ENCODE measurements at regions not wholly inside any gene's neighbourhood (a gene's known extent, or its start where the extent isn't known, plus 50 kb on each side); places are given as distances from the start of the nearest gene placed in this dataset.

- Histone ChIP-seq H3K27ac (ENCODE audit: insufficient read depth in 1 of 2, low read depth in 1 of 2, low read length in 2 of 2, poor library complexity in 1 of 2, severe bottlenecking in 2 of 2) (no peak overlapping the region), H3K4me3 (ENCODE audit: control insufficient read depth in 1 of 7, extremely low read depth in 1 of 7, insufficient read depth in 4 of 7, low read depth in 2 of 7, low read length in 6 of 7) (no peak overlapping the region), H3K36me3 (ENCODE audit: control insufficient read depth in 4 of 4, insufficient read depth in 4 of 4, low read length in 3 of 4) (no peaks in the 10 kb centered on the region), H3K27me3 (replicated peaks in 2 of 5; ENCODE audit: control insufficient read depth in 4 of 5, insufficient read depth in 5 of 5, low read length in 4 of 5) (peaks cover 0 to 5% (median 0%) of the 10 kb centered on the region in 5 experiments), H3K4me1 (ENCODE audit: control extremely low read depth in 1 of 4, control insufficient read depth in 4 of 4, insufficient read depth in 4 of 4, low read length in 3 of 4) (no peaks in the 10 kb centered on the region), H3K9me3 (ENCODE audit: control extremely low read depth in 1 of 5, control insufficient read depth in 4 of 5, insufficient read depth in 2 of 5, low read depth in 1 of 5, low read length in 4 of 5) (no peaks in the 10 kb centered on the region)
- ChIA-PET POLR2A (no interaction called here), CTCF (no interaction called here)
- DNase-seq = no peak
- WGBS (ENCODE audit: insufficient coverage) = 100% methylated on average over 1 of the region's 1 CpG
These were observed 915.6 kb downstream of the KCNMA1 start for GRCh38 chr10:76721891-76722505.

- 100% methylated on average over 1 of the region's 4 CpGs for WGBS (ENCODE audit: insufficient coverage)
- Histone ChIP-seq H3K27ac (ENCODE audit: insufficient read depth in 1 of 2, low read depth in 1 of 2, low read length in 2 of 2, poor library complexity in 1 of 2, severe bottlenecking in 2 of 2) (no peak overlapping the region), H3K9me3 (ENCODE audit: control extremely low read depth in 1 of 5, control insufficient read depth in 4 of 5, insufficient read depth in 2 of 5, low read depth in 1 of 5, low read length in 4 of 5) (no peaks in the 10 kb centered on the region), H3K27me3 (replicated peaks in 2 of 5; ENCODE audit: control insufficient read depth in 4 of 5, insufficient read depth in 5 of 5, low read length in 4 of 5) (peaks cover 0 to 3% (median 0%) of the 10 kb centered on the region in 5 experiments), H3K36me3 (ENCODE audit: control insufficient read depth in 4 of 4, insufficient read depth in 4 of 4, low read length in 3 of 4) (no peaks in the 10 kb centered on the region), H3K4me1 (ENCODE audit: control extremely low read depth in 1 of 4, control insufficient read depth in 4 of 4, insufficient read depth in 4 of 4, low read length in 3 of 4) (no peaks in the 10 kb centered on the region), H3K4me3 (ENCODE audit: control insufficient read depth in 1 of 7, extremely low read depth in 1 of 7, insufficient read depth in 4 of 7, low read depth in 2 of 7, low read length in 6 of 7) (no peak overlapping the region)
- DNase-seq = no peak
- CTCF ChIA-PET = no interaction called here
- POLR2A ChIA-PET = no interaction called here
These were observed 918.6 kb downstream of the KCNMA1 start for GRCh38 chr10:76719006-76719405.

- Histone ChIP-seq H3K36me3 (ENCODE audit: control insufficient read depth in 4 of 4, insufficient read depth in 4 of 4, low read length in 3 of 4) (no peaks in the 10 kb centered on the region), H3K27ac (ENCODE audit: insufficient read depth in 1 of 2, low read depth in 1 of 2, low read length in 2 of 2, poor library complexity in 1 of 2, severe bottlenecking in 2 of 2) (no peak overlapping the region), H3K4me3 (ENCODE audit: control insufficient read depth in 1 of 7, extremely low read depth in 1 of 7, insufficient read depth in 4 of 7, low read depth in 2 of 7, low read length in 6 of 7) (no peak overlapping the region), H3K4me1 (ENCODE audit: control extremely low read depth in 1 of 4, control insufficient read depth in 4 of 4, insufficient read depth in 4 of 4, low read length in 3 of 4) (no peaks in the 10 kb centered on the region), H3K27me3 (replicated peaks in 2 of 5; ENCODE audit: control insufficient read depth in 4 of 5, insufficient read depth in 5 of 5, low read length in 4 of 5) (no peaks in the 10 kb centered on the region), H3K9me3 (ENCODE audit: control extremely low read depth in 1 of 5, control insufficient read depth in 4 of 5, insufficient read depth in 2 of 5, low read depth in 1 of 5, low read length in 4 of 5) (no peaks in the 10 kb centered on the region)
- no peak for DNase-seq
- ChIA-PET CTCF (no interaction called here), POLR2A (no interaction called here)
- no CpG with 5 or more reads among the region's 1 CpG for WGBS (ENCODE audit: insufficient coverage)
These were observed 920.5 kb downstream of the KCNMA1 start for GRCh38 chr10:76717141-76717540.

GRCh38 chr10:76711222-76711997, 926.2 kb downstream of the KCNMA1 start:
- no peaks in the 10 kb centered on the region for H3K4me1 ChIP-seq (ENCODE audit: control extremely low read depth in 1 of 4, control insufficient read depth in 4 of 4, insufficient read depth in 4 of 4, low read length in 3 of 4)
- POLR2A ChIA-PET = no interaction called here
- 94% methylated on average over 7 of the region's 8 CpGs for WGBS (ENCODE audit: insufficient coverage)

DNA sequence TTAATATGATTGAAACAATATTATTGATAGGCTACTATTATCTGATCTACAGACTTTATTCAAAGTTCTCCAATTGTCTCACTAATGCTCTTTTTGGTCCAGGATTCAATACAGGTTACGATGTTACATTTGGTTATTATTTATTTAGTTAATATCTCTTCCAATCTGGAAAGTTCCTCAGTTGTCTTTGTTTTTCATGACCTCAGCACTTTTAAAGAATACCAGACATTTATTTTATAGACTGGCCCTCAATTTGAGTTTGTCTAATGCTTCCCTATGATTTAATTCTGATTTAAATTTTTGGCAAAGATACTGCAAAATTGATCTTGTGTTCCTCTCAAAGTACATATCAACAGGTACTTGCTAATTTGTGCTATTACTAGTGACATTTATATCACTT, 937.4 kb downstream of the KCNMA1 start:
- no CpG with 5 or more reads among the region's 1 CpG for WGBS (ENCODE audit: insufficient coverage)
- no peaks in the 10 kb centered on the region for H3K27me3 ChIP-seq (replicated peaks in 2 of 5; ENCODE audit: control insufficient read depth in 4 of 5, insufficient read depth in 5 of 5, low read length in 4 of 5)
- ChIA-PET POLR2A (no interaction called here), CTCF (no interaction called here)
- H3K27ac ChIP-seq (ENCODE audit: insufficient read depth in 1 of 2, low read depth in 1 of 2, low read length in 2 of 2, poor library complexity in 1 of 2, severe bottlenecking in 2 of 2) = no peak overlapping the region
- no peaks in the 10 kb centered on the region for H3K36me3 ChIP-seq (ENCODE audit: control insufficient read depth in 4 of 4, insufficient read depth in 4 of 4, low read length in 3 of 4)
- no peak overlapping the region for H3K4me3 ChIP-seq (ENCODE audit: control insufficient read depth in 1 of 7, extremely low read depth in 1 of 7, insufficient read depth in 4 of 7, low read depth in 2 of 7, low read length in 6 of 7)
- H3K4me1 ChIP-seq (ENCODE audit: control extremely low read depth in 1 of 4, control insufficient read depth in 4 of 4, insufficient read depth in 4 of 4, low read length in 3 of 4) = no peaks in the 10 kb centered on the region
- peaks cover 0 to 5% (median 2%) of the 10 kb centered on the region in 5 experiments for H3K9me3 ChIP-seq (ENCODE audit: control extremely low read depth in 1 of 5, control insufficient read depth in 4 of 5, insufficient read depth in 2 of 5, low read depth in 1 of 5, low read length in 4 of 5)
- no peak for DNase-seq

More at GRCh38 chr10:76711222-76711997, 926.2 kb downstream of the KCNMA1 start:
- Histone ChIP-seq H3K4me3 (ENCODE audit: control insufficient read depth in 1 of 7, extremely low read depth in 1 of 7, insufficient read depth in 4 of 7, low read depth in 2 of 7, low read length in 6 of 7) (no peak overlapping the region), H3K36me3 (ENCODE audit: control insufficient read depth in 4 of 4, insufficient read depth in 4 of 4, low read length in 3 of 4) (no peaks in the 10 kb centered on the region), H3K27ac (ENCODE audit: insufficient read depth in 1 of 2, low read depth in 1 of 2, low read length in 2 of 2, poor library complexity in 1 of 2, severe bottlenecking in 2 of 2) (no peak overlapping the region), H3K9me3 (ENCODE audit: control extremely low read depth in 1 of 5, control insufficient read depth in 4 of 5, insufficient read depth in 2 of 5, low read depth in 1 of 5, low read length in 4 of 5) (peaks cover 0 to 3% (median 0%) of the 10 kb centered on the region in 5 experiments), H3K27me3 (replicated peaks in 2 of 5; ENCODE audit: control insufficient read depth in 4 of 5, insufficient read depth in 5 of 5, low read length in 4 of 5) (no peaks in the 10 kb centered on the region)
- DNase-seq = no peak
- CTCF ChIA-PET = no interaction called here

GRCh38 chr10:76697923-76698322, 939.7 kb downstream of the KCNMA1 start:
- ChIA-PET POLR2A (no interaction called here), CTCF (interaction anchor here (1.2 kb wide), 1 partner anchor 9 kb away, joined by 4 read pairs; no protein-coding TSS in a partner anchor)
- Histone ChIP-seq H3K27me3 (replicated peaks in 2 of 5; ENCODE audit: control insufficient read depth in 4 of 5, insufficient read depth in 5 of 5, low read length in 4 of 5) (no peaks in the 10 kb centered on the region), H3K4me1 (ENCODE audit: control extremely low read depth in 1 of 4, control insufficient read depth in 4 of 4, insufficient read depth in 4 of 4, low read length in 3 of 4) (no peaks in the 10 kb centered on the region), H3K9me3 (ENCODE audit: control extremely low read depth in 1 of 5, control insufficient read depth in 4 of 5, insufficient read depth in 2 of 5, low read depth in 1 of 5, low read length in 4 of 5) (peaks cover 0 to 6% (median 0%) of the 10 kb centered on the region in 5 experiments), H3K4me3 (ENCODE audit: control insufficient read depth in 1 of 7, extremely low read depth in 1 of 7, insufficient read depth in 4 of 7, low read depth in 2 of 7, low read length in 6 of 7) (no peak overlapping the region), H3K27ac (ENCODE audit: insufficient read depth in 1 of 2, low read depth in 1 of 2, low read length in 2 of 2, poor library complexity in 1 of 2, severe bottlenecking in 2 of 2) (no peak overlapping the region), H3K36me3 (ENCODE audit: control insufficient read depth in 4 of 4, insufficient read depth in 4 of 4, low read length in 3 of 4) (no peaks in the 10 kb centered on the region)
- DNase-seq = no peak

DNA sequence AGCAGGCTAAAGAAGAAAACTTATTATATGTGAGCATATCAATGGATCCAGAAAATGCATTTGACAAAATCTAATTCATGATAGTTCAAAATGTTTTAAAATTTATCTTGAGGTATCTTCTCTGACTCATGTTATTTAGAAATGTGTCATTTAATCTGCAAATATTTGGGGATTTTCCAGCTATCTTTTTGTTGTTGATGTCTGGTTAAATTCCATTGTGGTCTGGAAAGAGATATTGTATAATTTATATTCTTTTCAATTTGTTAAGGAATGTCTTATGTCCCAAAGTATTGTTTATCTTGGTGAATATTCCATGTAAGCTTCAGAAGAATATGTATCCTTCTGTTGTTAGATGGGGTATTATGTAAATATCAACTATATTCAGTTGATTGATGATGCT, 942.5 kb downstream of the KCNMA1 start:
- Histone ChIP-seq H3K4me1 (ENCODE audit: control extremely low read depth in 1 of 4, control insufficient read depth in 4 of 4, insufficient read depth in 4 of 4, low read length in 3 of 4) (no peaks in the 10 kb centered on the region), H3K4me3 (ENCODE audit: control insufficient read depth in 1 of 7, extremely low read depth in 1 of 7, insufficient read depth in 4 of 7, low read depth in 2 of 7, low read length in 6 of 7) (no peak overlapping the region), H3K36me3 (ENCODE audit: control insufficient read depth in 4 of 4, insufficient read depth in 4 of 4, low read length in 3 of 4) (no peaks in the 10 kb centered on the region), H3K27me3 (replicated peaks in 2 of 5; ENCODE audit: control insufficient read depth in 4 of 5, insufficient read depth in 5 of 5, low read length in 4 of 5) (no peaks in the 10 kb centered on the region), H3K27ac (ENCODE audit: insufficient read depth in 1 of 2, low read depth in 1 of 2, low read length in 2 of 2, poor library complexity in 1 of 2, severe bottlenecking in 2 of 2) (no peak overlapping the region), H3K9me3 (ENCODE audit: control extremely low read depth in 1 of 5, control insufficient read depth in 4 of 5, insufficient read depth in 2 of 5, low read depth in 1 of 5, low read length in 4 of 5) (peaks cover 0 to 12% (median 2%) of the 10 kb centered on the region in 5 experiments)
- POLR2A ChIA-PET = no interaction called here
- DNase-seq = no peak
- CTCF ChIA-PET = no interaction called here

All from common myeloid progenitor, CD34-positive (primary cell).